Esophagus squamous epithelium (tissue), 5 donors: ENCODE measurements at regions not wholly inside any gene's neighbourhood (a gene's known extent, or its start where the extent isn't known, plus 50 kb on each side); places are given as distances from the start of the nearest gene placed in this dataset.

ENCODE experiments used
- DNase-seq: peaks from one replicate; lab custom pipeline; 2025; lab: John Stamatoyannopoulos, UW
- H3K27ac ChIP-seq, 4 donors: fragments of 200-600 bp; sonication (generic); one replicate each; pipeline ENCODE4 v1.5.1; 2016 to 2019; ENCODE audit warnings: mild to moderate bottlenecking in 1 of 4
- H3K27me3 ChIP-seq, 4 donors: fragments of 200-600 bp; sonication (generic); 1 replicate in 3 of 4; 2 replicates in 1 of 4; pipeline versions ENCODE4 v1.5.1 to v1.6.0; 2017 to 2021; ENCODE audit warnings: antibody characterized with exemption in 1 of 4
- H3K36me3 ChIP-seq, 3 donors: fragments of 200-600 bp; sonication (generic); one replicate each; pipeline ENCODE4 v1.5.1; 2016 to 2019
- H3K4me1 ChIP-seq, 3 donors: fragments of 200-600 bp; sonication (generic); one replicate each; pipeline ENCODE4 v1.5.1; 2017 to 2019
- H3K4me3 ChIP-seq, 4 donors: fragments of 200-600 bp; sonication (generic); 1 replicate in 3 of 4; 2 replicates in 1 of 4; pipeline ENCODE4 v1.5.1; 2016 to 2019; ENCODE audit warnings: mild to moderate bottlenecking in 2 of 4, moderate library complexity in 1 of 4
- H3K9me3 ChIP-seq, 3 donors: fragments of 200-600 bp; sonication (generic); one replicate each; pipeline ENCODE4 v1.5.1; 2016 to 2019
- CTCF ChIP-seq, 6 experiments: fragments of 450-650 bp in 4 of 6; fragments of 200-600 bp in 2 of 6; sonication (generic) in 2 of 6; IDR thresholded peaks; one replicate each; pipeline ENCODE4 v1.5.1; 2016 to 2019; ENCODE audit warnings: antibody characterized with exemption in 6 of 6, mild to moderate bottlenecking in 4 of 6, moderate library complexity in 4 of 6
- POLR2A ChIP-seq, 4 donors: fragments of 450-650 bp; IDR thresholded peaks; one replicate each; pipeline ENCODE4 v1.6.1; 2017; ENCODE audit warnings: antibody characterized with exemption in 4 of 4, mild to moderate bottlenecking in 4 of 4, moderate library complexity in 3 of 4
- WGBS, 2 donors: methylation state at CpG; one replicate each; pipeline ENCODE4 v1.1.5; 2018; 5-methylcytosine and 5-hydroxymethylcytosine counted together
- intact Hi-C: fragments of 100-400 bp; cut with DNase I; formaldehyde crosslinking; loops from one replicate; pipeline ENCODE4 v1.15.0; 2022
- donor health status: DM: yes; HTN: yes; CAD: no.

- 64 to 73% methylated on average over 2 of the region's 2 CpGs for WGBS, 2 donors
- TF ChIP-seq CTCF (IDR thresholded peaks at IDR 0.05), result no peak
- no peak for TF ChIP-seq POLR2A (IDR thresholded peaks at IDR 0.05)
- Histone ChIP-seq H3K36me3 (no peaks in the 10 kb centered on the region), H3K27ac (peak overlapping the region in 1 of 4 donors; percentile 52), H3K4me1 (peaks cover 0 to 22% (median 6%) of the 10 kb centered on the region in 3 donors), H3K4me3 (no peak overlapping the region), H3K27me3 (no peaks in the 10 kb centered on the region), H3K9me3 (no peaks in the 10 kb centered on the region)
- intact Hi-C loops, result no loop called here
- no peak for DNase-seq
Measured at GRCh38 chr12:67593461-67594330, 54.8 kb upstream of the DYRK2 start.

GRCh38 chr12:67594888-67595287 is 53.7 kb upstream of the DYRK2 start:
- Histone ChIP-seq H3K27me3 (no peaks in the 10 kb centered on the region), H3K36me3 (no peaks in the 10 kb centered on the region), H3K9me3 (no peaks in the 10 kb centered on the region), H3K4me1 (peaks cover 0 to 22% (median 6%) of the 10 kb centered on the region in 3 donors), H3K27ac (no peak overlapping the region), H3K4me3 (no peak overlapping the region)
- TF ChIP-seq POLR2A (IDR thresholded peaks at IDR 0.05) (no peak), CTCF (IDR thresholded peaks at IDR 0.05) (no peak)
- no peak for DNase-seq
- WGBS, 2 donors, result 59 to 79% methylated on average over 2 of the region's 2 CpGs
- intact Hi-C loops, result no loop called here

- no peaks in the 10 kb centered on the region for H3K27me3 ChIP-seq
- intact Hi-C loops, result no loop called here
- no peaks in the 10 kb centered on the region for H3K9me3 ChIP-seq
- 50 to 87% methylated on average over 3 of the region's 3 CpGs for WGBS, 2 donors
- no peaks in the 10 kb centered on the region for H3K36me3 ChIP-seq
- no peak overlapping the region for H3K27ac ChIP-seq
- TF ChIP-seq CTCF (IDR thresholded peaks at IDR 0.05) (no peak), POLR2A (IDR thresholded peaks at IDR 0.05) (no peak)
- H3K4me3 ChIP-seq, result no peak overlapping the region
- H3K4me1 ChIP-seq, result peaks cover 0 to 22% (median 6%) of the 10 kb centered on the region in 3 donors
- DNase-seq, result no peak
Measured at GRCh38 chr12:67595365-67595764, 53.2 kb upstream of the DYRK2 start.

- no peaks in the 10 kb centered on the region for H3K27me3 ChIP-seq
- no peak overlapping the region for H3K27ac ChIP-seq
- 75 to 89% methylated on average over 3 of the region's 3 CpGs for WGBS, 2 donors
- no peak overlapping the region for H3K4me3 ChIP-seq
- no peak for TF ChIP-seq POLR2A (IDR thresholded peaks at IDR 0.05)
- no peak for TF ChIP-seq CTCF (IDR thresholded peaks at IDR 0.05)
- peaks cover 0 to 7% (median 0%) of the 10 kb centered on the region in 3 donors for H3K4me1 ChIP-seq
- intact Hi-C loops, result no loop called here
- no peak for DNase-seq
- H3K9me3 ChIP-seq, result no peaks in the 10 kb centered on the region
- no peaks in the 10 kb centered on the region for H3K36me3 ChIP-seq
Measured at GRCh38 chr12:67598598-67598997, 49.9 kb upstream of the DYRK2 start.
